NCI-H69 (cell line): ENCODE measurements at regions not wholly inside any gene's neighbourhood (a gene's known extent, or its start where the extent isn't known, plus 50 kb on each side); places are given as distances from the start of the nearest gene placed in this dataset.

Experiments
- DNase-seq: peaks from one replicate; lab custom pipeline; 2025; lab: John Stamatoyannopoulos, UW

DNA sequence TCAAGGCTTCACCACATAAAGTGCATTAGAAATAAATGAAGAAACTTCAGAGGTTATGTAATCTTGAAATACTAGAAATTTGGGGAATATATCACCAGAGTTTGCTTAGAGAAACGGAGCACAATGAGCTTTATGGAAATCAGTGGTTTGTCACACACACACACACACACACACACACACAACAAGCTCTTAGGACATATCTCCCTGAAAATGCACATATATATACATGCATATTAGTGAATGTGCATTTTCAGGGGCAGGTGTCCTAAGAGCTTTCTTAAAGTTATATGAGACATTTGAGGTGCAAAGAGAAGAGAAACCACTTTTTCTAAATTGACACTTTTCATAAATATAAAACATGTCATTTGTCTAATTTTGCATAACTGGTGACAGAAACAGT, 93.7 kb upstream of the CARD18 start:
- DNase-seq, result no peak

DNA sequence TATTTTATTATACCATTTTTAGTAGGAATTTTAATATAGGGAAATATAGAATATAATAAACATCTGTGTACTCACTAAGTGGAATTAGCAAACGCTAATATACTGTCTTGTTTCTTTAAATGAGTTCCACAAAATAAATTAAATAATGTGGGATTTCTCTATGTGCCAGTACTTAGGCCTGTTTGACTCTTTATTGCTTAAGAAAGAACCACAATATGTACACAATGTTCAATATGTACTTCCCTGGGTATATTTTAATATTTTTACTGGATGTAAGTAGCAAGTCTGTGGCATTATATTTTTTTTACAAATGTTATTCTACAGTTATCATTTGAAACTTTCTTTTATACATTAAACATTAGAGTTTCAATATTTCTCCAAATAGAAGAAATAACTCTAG, 92.5 kb upstream of the CARD18 start:
- no peak for DNase-seq

DNA sequence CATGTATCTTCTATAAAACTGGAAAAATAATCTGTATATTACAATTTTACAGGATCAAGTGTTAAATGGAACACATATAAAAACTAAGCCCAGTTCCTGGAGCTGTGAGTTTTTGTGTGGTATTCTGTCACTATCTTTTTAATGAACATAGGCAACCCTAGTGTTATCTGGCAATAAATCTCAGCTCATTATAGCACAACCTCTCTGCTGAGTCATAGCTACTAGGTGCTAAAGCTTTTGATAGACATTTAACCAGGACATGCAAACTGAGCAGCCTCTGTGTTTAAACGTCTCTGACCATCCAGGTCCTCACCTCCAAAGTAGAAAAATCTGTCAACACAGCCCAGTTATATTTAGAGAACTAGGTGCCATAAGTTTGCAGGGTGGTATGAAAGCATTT, 91.0 kb upstream of the CARD18 start:
- no peak for DNase-seq

DNA sequence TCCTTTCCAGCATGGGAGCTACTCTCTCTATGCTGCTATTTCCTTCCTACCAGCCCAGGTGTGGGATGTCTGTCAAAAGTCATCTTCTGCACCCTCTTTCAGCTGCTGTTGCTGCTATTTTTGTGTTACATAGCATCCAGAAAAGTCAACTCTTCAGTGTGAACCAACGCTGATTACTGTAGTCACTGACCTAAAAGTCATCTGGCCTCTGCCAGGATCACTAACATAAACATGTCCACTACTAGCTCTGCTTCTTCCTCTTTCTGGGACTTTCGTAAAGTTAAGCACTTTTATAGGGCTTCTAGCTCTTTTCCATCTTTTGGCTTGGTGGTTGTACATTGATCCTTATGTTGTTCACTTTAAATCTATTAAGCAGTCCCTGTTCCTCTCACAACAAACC, 90.2 kb upstream of the CARD18 start:
- DNase-seq, result no peak

DNA sequence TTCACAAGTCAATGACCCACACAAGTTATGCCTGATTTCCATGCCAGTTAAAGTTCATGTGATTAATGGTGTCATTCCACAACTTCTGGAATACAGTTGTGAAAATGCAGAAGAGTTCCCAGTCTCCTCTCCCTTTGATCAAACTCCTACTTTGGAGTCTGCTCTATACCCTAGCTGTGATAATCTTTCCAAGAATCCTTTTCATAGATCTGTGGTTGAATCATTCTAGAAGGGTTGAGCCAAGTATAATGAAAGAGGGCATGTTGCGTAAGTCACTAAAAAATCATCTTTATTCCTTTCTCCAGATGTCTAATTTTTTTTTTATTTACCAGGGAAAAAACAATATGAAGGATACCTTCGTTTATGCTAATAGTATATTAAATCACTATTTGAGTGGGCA, 89.7 kb upstream of the CARD18 start:
- no peak for DNase-seq

DNA sequence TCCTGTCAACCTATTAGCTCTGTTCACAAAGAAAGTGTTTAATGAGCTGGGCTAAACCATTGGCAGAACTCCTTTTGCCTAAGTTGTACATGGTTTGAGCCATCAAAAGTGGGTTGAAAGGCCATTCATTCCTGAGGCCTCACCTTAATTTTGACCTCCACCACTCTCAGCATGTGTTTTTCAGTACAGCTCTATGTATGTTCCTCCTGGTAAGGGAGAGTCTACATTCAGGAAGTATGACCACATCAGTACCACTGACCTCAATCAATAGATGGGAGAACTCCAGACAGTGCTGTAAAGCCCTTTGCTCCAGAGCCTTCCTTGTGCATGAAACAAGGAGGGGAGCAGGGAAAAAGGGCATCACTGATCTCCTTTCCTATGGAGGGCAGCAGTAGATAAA, 87.8 kb upstream of the CARD18 start:
- DNase-seq, result no peak

DNA sequence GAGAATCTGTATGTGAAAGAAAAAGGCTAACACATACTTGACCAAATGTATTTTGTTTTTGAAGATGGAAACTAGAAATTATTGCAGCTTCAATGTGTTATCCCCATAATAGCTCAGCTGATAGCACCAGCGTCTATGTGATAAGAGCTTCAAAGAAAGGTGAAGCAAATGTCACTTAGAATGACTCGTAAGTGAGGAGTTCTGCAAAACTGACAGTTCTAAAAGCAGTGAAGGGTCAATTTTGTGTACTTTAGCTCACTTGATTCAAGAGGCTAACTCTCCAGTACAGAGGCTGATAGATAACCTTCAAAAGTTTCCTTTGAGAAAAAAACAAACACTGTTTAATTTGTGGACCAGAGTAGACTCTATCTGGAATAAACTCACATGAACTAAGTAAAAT, 87.2 kb upstream of the CARD18 start:
- no peak for DNase-seq

DNA sequence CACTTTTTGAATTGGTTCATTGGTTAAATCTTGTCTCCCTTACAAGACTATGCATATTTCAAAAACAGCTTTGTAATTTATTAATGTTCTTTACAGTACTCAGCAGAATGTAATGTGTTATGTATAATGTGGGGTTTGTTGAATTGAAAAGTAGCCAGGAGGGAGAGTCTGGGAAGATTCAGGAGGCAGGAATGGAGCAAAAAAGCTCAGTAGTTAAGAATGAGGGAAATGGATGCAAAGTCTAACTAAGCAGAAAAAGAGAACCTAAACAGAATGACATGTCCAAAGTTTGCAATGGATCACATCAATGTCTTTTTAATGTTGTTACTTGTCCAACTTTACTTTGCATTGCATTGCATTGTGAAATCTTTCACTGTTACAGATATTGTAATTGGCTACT, 86.5 kb upstream of the CARD18 start:
- DNase-seq, result no peak

DNA sequence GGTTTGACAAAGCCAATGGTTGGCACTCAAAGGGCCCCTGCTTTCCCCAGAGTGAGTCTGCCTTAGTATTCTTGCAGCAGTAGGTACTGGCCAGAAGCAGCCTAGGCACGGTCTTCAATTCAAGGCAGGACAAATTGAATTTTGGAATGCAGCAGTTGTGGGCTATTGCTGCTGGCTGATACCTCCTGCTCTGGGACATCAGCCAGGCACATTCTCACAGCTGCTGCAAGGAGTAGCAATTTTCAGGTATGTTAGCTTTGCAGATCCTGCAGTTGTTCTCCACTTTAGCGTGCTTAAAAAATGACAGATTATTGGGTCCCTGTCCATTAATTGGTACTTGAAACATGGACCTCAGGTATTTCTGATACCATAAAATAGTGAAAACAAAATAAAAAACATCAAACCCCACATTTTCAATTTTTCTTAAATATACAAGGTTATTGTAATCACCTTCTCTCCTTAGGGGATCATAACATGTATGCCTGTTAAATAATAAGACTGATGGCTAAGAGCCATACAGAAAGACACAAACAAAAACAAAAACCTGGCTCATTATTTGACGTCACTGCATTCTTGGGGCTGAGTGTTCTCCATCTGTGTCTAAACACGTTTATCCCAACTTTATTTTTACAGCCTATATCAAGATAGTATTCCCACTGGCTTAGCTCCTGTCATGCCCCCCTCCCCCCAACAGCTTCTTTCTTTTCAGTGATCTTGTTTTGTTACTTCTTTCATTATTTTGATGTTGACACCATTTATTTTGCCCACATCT, 85.1 kb upstream of the CARD18 start:
- no peak for DNase-seq

DNA sequence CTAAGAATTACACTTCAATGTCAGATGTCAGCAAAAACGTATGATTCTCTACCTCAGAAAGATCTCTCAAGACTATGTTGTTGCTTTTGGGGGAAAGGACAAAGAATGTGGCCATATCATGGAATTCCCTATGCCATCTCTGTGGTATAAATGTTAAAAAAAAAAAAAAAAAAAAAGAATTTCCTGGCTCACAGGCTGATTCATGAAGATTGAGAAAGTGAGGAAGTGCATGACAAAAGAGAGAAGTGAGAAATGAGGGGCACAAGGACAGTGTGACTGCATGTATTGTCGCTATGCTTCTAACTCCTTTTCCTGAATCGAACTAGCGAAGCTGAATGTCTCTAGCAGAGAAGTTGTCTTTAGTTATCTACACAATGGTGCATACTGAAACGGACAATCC, 80.6 kb upstream of the CARD18 start:
- DNase-seq, result no peak

DNA sequence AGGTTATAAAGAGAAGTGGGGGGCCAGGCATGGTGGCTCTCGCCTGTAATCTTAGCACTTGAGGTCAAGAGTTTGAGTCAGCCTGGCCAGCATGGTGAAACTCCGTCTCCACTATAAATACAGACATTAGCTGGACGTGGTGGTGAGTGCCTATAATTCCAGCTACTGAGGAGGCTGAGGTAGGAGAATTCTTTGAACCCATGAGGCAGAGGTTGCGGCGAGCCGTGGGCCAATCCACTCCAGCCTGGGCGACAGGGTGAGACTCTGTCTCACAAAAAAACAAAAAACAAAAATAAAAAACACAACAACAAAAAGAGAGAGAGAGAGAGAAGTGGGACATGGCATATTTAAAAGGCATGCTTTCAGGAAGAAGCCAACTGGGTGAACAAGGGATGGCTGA, 80.1 kb upstream of the CARD18 start:
- no peak for DNase-seq

DNA sequence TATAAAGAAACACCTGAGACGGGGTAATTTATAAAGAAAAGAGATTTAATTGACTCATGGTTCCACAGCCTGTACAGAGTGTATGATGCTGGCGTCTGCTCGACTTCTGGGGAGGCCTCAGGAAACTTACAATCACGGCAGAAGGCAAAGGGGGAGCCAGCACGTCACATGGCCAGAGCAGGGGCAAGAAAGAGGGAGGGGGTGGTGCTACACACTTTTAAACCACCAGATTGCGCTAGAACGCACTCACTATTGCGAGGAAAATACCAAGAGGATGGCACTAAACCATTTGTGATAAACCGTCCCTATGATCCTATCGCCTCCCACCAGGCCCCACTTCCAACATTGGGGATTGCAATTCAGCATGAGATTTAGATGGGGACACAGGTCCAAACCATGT, 79.7 kb upstream of the CARD18 start:
- no peak for DNase-seq

DNA sequence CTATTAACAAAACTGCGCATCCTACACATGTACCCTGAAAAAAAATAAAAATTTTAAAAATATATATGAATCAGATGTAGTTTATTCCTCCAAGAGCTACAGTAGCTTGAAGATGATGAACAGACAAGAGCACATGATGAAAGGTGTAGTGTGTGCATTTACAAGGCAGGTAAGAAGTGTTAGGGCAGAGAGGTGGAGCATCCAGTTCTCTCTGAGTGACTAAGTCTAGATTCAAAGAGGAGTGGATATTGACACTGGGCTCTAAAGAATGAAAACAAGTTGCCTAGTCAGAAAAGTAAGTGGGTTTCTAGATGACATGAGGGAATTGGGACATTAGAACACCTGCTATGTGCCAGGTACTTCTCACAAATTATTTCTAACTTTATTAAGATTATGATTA, 76.0 kb upstream of the CARD18 start:
- DNase-seq, result no peak

DNA sequence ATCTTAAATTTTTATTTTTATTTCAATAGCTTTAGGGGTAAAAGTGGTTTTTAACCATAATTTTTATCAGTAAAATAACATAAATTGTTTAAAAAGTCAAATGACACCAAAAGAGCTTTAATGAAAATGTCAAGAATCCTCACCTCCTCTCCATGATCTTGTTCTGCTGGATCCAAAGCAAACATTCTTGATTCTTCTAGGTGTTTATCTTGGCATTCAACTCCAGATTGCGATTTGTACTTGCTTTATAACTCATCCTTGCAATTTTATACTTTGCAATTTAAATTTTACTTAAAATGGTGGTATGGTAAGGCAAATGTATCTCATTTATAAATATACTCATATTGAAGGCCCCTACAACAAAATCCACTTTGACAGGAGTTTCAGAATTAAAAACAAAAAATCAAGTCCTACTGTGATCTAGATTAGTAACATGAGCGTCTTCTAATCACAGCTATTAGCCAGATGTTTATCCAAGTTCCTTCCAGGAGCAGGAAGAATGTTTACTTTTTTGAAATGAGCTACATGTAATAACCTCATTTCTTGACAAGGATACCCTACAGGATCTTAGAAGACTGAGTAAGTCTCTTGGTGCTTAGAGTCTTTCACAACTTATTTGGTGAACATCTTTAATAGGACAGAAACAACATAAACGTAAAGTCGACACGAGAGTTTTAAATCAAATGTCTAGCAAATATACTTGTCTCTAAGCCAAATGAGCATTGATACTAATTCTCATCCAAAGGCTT, 72.4 kb upstream of the CARD18 start:
- no peak for DNase-seq

DNA sequence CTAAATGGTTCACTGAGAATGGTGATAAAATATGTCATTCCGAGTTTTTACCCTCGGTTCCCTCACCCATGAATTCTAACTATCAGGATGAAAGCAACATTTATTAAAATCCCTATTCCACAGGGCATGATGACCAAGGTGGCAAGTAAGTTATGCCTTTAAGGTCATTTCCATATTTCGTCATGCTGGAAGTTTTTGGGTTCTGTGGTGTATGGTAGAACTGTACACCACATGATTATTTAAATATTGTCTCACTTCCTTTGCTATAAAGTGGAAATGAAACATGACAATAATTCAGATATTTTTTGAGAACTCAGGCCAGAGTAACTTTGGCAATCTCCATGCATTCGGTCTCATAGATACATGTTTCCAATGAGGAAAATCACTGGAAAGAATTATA, 68.5 kb upstream of the CARD18 start:
- DNase-seq, result no peak

DNA sequence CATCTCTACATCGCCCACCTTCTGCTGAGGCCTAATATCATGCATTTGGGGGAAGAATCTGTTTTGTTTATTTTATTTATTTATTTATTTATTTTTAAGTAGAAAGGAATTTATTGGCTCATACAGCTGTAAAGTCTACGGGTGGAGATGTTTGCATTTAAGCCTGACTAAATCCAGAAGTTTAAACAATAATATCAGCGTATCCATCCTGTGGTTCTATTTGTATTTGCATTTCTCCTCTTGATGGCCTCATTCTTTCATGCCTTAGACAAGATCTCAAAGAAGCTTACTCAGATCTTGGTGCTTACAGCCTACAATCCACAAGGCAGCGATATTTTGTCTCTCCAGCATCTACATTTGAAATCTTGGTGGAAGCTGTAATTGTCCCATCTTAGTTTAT, 67.1 kb upstream of the CARD18 start:
- DNase-seq, result no peak

DNA sequence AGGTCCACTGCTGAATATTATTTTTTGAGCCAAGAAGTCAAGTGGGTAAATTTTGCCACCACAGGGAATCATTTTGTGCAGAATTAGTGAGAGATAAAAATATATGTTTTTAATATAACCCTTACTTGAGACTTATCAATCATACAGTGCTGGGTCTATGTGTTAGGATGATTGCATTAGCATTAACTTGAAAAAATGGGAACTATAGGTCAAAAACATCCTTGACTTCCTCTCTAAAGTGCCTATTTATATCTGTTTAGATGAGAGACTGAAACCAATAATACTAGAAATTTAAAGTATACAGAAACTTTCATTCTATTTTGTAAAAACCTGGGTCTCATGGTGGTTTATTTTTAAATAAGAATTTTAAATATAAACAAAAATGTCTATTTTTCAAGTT, 65.1 kb upstream of the CARD18 start:
- DNase-seq, result no peak

DNA sequence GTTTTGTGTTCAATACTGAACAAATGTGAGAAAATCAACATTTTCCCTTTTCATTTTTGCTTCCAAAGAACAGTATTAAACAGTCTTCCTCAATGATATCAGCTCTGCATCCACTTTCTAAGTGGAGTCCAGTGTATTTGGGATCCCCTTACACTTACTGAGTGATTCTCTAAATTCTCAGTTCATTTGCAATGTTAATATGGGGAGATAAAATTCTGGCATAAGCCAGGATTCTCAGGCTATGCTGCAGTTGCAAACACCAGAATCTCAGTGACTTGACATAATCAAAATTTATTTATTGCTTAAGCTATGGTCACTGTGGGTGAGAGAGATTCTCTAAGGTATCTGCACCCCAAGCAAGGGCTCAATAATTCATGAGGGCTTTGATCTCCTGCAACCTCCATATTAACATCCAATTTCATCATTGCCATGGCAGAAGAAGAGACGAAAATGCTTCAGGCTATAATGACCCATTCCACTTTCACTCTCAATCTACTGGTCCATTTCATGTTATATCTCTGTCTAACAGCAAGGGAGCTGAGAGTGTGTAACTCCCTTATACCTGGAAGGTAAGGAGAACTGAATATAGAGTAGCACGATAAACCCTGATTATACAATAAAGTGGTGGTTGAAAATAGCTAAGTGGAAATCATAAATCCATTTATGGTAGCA, 64.1 kb upstream of the CARD18 start:
- no peak for DNase-seq

DNA sequence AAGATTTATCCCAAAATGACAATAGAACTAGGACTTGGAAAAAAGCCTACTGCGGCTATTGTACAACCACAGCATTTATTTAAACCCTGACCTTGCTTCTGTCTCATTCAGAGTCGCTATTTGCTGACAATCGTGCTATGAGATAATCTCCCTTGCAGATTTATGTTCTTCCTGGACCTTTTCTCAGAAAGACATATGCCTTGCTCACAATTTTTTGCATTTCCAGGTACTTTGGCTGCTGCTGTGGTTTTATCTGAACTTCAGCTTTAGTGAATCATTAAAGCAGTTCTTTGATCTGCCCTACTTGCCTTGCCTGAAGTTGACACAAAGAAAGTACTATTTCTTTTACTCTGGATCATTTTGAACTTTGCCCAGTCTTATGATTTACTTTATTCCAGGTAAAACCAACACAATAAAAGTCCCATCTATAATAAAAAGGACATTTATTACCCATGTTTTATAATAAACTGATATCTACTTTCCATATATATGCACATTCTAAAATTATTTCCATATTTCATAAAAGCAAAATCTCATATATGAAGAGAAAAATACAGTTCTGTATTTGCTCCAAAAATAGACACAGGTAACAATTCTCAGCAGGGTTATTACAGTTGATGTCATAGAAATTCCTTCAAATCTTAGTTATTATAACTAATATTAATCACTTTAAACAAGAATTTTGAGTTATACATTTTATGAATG, 63.4 kb upstream of the CARD18 start:
- DNase-seq, result no peak

DNA sequence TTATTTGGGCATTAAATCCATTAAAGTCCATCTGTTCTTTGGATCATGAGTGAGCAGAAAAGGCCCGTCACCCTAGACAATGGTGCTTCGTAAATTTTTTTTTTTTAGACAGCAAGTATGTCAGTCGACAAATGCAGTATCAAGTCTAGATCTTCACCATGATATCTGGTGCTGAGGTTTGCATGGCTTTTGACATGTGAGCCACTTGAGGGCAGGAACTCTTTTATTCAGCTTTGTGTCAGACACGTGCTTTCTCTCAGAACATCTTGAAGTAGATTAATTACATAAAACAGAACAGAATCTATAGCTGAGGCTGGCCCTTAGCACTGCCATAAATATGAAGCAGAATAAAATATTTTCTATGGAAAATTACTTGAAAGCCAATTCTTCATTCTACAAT, 62.9 kb upstream of the CARD18 start:
- no peak for DNase-seq

DNA sequence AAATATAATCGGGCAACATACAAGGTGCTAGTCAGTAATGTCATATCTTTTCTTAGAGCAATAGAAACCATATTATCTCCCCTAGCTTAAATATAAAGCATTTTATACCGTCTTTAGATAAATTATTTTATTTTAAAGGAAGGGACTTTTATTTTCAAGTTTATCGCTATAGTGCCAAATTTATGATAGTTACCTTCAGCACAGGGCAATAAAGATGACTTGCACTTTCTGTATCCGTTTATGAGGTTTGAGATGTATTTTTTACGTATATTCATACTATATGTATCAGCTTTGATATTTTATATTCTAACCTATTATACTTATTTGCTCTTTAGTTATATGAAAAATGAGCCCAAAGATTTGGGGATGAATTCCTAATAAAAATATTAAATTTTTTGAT, 61.6 kb upstream of the CARD18 start:
- DNase-seq, result no peak

DNA sequence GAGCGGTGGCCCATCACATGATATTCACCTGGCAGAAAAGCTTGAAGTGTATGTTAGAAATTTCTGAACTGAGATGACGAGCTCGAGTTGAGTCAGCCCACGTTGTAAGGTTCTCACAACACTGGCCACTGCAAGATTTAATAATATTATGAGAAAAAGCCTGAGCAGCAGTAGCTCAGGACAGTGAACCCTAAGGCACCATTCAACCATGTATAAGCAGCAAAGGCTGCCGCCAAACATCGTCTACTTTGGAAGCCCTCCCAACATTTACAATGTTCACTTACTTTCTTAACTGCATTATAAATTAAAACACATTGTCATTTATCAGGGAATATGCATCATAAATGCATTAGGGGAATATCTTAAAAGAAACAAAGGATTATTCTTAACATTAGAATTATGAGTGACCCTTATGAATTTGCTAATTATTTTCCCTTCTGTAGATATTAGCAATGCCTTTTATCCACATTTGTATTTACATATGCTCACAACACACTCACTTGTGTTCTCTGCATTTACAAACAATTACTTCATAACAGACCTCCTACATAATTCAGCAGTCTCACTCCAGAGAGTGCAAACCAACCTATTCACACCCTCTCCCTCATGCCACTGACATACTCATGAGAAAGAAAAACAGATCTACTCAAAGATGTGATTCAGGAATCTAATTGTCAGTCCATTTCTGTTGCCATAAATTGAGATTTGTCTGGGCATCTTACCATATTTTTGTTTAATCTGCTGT, 57.7 kb upstream of the CARD18 start:
- no peak for DNase-seq
